ENCODE measurements at regions not wholly inside any gene's neighbourhood (a gene's known extent, or its start where the extent isn't known, plus 50 kb on each side); places are given as distances from the start of the nearest gene placed in this dataset.

DNA sequence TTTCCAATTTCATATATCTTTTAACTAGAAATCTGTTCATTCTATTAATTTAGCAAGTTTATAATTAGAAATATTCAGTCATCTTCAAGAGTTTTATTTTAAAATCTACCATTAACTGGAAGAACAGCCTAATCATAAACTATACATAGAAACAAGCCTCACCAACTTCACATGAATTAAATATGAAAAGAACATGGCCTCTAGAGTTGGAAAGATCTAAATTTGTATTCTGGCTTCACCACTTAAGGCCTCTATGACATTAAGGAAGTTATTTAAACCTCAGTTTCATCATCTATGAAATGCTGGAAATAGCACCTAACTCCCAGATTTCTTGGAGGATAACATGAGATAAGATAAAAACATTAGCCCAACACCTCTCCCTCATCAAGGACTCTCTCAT, 51.4 kb upstream of the SCN7A start:
- Mint-ChIP-seq H3K9me3 (no peaks in the 10 kb centered on the region), H3K4me1 (no peaks in the 10 kb centered on the region), H3K4me3 (no peak overlapping the region), H3K27me3 (no peaks in the 10 kb centered on the region), H3K36me3 (ENCODE audit: low read depth) (no peaks in the 10 kb centered on the region), H3K27ac (no peak overlapping the region)
- DNase-seq = no peak
- ChIA-PET CTCF (no interaction called here), POLR2A (no interaction called here)

Data from activated CD4-positive, alpha-beta memory T cell treated with anti-CD3 and anti-CD28 coated beads, Interleukin-2, amount 10 ng/mL, durations not matched to agents 7 days and 5 days (primary cell).